Loucy (cell line): ENCODE measurements at regions not wholly inside any gene's neighbourhood (a gene's known extent, or its start where the extent isn't known, plus 50 kb on each side); places are given as distances from the start of the nearest gene placed in this dataset.

ENCODE experiments used
- CTCF ChIP-seq: fragments of 200-600 bp; sonication (generic); conservative IDR thresholded peaks from 2 replicates; pipeline ENCODE4 v1.5.1; 2014; ENCODE audit warnings: mild to moderate bottlenecking, antibody characterized with exemption, low read length
- EZH2phosphoT487 ChIP-seq: fragments of 200-600 bp; IDR thresholded peaks from 2 replicates; pipeline ENCODE4 v1.6.1; 2018; ENCODE audit warnings: antibody characterized with exemption, mild to moderate bottlenecking, moderate library complexity, borderline replicate concordance

GRCh38 chr7:88522771-88523293, 216.1 kb upstream of the STEAP4 start:
- TF ChIP-seq CTCF (no peak), EZH2phosphoT487 (no peak)
